Femur (tissue), 1 donor: ENCODE measurements at regions not wholly inside any gene's neighbourhood (a gene's known extent, or its start where the extent isn't known, plus 50 kb on each side); places are given as distances from the start of the nearest gene placed in this dataset.
"Not testable (repeated sequence)": the region's sequence is repeated elsewhere in the genome, so short reads cannot be mapped to it uniquely, and the experiment has no call there.

ENCODE experiments used
- DNase-seq: peaks from one replicate; pipeline ENCODE4 v3.0.0-alpha.2; 2017

GRCh38 chr9:6160579-6160978 lies 55.0 kb upstream of the IL33 start:
- no peak for DNase-seq

- no peak for DNase-seq
These were observed 62.2 kb upstream of the IL33 start for GRCh38 chr9:6153425-6153824.

DNA sequence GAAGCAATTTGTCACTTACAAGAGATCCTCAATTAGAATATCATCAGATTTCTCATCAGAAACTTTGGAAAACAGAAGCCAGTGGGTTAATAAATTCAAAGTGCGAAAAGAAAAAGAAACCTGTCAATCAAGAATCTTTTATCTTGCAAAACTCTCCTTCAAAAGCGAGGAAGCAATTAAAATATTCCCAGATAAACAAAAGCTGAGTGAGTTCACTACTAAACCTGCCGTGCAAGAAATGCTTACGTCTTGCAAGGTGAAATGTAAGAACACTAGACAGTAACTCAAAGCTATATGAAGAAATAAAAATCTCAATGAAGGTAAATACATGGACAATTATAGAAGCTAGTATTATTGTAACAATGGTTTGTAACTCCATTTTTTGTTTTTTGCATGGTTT lies 62.8 kb upstream of the IL33 start:
- no peak for DNase-seq

DNA sequence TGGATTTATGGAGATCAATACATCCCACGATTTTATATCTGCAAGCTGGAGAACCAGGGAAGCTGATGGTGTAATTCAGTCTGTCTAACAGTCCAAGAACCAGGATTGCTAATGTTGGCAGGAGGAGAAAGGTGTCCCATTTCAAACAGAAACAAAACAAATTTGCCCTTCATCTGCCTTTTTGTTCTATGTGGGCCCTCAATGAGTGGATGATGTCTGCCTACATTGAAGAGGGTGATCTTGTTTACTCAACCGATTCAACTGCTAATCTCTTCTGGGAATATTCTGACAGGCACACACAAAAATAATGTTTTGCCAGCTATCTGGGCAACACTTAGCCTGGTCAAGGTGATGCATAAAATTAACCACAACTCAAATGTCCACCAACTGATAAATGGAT lies 65.1 kb upstream of the IL33 start:
- no peak for DNase-seq

GRCh38 chr9:6149315-6149714 lies 66.3 kb upstream of the IL33 start:
- no peak for DNase-seq

DNA sequence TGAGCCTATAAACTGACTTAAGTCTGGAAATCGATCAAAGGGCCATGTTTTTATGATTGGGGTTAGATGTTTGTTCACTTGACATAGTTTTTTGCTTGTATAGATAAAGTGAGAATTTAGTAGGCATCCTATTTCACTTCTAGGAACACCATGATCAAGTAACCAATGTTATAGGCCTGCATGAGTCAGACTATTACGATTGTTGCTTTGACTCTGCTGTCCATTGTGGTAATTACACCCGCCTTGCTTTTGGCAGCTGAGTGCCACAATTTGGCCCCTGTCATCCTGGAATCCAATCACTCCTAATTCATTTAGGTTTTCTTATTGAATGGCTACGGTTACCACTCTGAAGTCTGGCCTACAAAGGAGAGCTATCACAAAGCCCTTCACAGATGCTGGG lies 67.8 kb upstream of the IL33 start:
- no peak for DNase-seq

GRCh38 chr9:6144947-6145346 lies 70.7 kb upstream of the IL33 start:
- no peak for DNase-seq

DNA sequence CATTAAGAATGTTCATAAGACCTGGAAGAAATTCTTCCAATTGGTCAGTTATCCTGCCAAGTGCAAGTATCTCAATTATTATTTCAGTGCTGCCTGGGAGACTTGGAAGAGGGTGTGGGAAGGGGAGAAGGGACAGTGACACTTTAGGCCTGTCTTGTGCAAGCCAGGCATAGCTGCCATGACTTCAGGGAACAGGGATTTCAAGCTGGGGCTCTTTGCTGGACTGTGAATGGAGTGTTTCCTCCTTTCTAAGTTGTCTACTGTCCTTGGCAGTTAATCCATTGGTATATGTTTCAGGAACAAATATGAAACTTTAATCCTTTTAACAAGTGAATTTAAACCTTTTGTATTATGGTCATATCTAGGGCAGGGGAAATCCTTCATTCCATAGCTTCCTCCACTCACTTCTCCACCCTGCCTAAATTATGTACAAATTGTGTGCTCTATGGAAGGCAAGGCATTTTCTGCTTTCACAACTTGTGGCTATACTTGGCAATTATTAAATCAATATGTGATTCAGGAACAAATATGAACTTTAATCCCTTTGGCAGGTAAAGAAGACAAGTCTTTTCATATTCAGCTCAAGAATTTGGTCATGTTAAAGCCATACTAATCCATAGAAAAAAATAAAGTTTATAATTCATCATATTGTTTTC lies 72.7 kb upstream of the IL33 start:
- no peak for DNase-seq

DNA sequence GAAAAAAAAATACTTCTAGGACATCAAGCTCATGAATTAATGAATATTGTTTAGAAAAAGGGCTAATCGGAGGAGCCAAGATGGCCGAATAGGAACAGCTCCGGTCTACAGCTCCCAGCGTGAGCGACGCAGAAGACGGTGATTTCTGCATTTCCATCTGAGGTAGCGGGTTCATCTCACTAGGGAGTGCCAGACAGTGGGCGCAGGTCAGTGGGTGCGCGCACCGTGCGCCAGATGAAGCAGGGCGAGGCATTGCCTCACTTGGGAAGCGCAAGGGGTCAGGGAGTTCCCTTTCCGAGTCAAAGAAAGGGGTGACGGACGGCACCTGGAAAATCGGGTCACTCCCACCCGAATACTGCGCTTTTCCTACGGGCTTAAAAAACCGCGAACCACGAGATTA lies 79.8 kb upstream of the IL33 start:
- DNase-seq = not testable (repeated sequence)

- no peak for DNase-seq
These were observed 80.9 kb upstream of the IL33 start for GRCh38 chr9:6134661-6135180.

GRCh38 chr9:6133346-6134063 lies 82.1 kb upstream of the IL33 start:
- no peak for DNase-seq

DNA sequence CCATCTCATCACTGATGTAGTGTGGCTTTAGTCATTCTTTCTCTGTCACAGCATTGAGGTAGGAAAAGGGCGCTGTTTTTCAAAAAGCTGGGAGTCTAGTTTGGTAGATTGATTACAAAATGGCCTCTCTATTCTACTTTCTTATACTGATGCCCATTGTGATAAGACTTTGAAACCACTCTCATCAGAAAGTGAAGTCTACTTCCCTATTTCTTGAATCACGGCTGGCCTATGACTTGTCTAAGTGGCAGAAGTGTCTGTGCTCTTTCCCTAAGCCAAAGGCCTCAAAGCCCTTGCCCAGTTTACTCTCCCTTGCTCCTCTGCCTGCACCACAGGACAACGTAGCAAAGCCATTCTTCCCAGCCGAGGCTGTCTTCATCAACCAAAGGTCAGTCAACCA lies 83.0 kb upstream of the IL33 start:
- no peak for DNase-seq

DNA sequence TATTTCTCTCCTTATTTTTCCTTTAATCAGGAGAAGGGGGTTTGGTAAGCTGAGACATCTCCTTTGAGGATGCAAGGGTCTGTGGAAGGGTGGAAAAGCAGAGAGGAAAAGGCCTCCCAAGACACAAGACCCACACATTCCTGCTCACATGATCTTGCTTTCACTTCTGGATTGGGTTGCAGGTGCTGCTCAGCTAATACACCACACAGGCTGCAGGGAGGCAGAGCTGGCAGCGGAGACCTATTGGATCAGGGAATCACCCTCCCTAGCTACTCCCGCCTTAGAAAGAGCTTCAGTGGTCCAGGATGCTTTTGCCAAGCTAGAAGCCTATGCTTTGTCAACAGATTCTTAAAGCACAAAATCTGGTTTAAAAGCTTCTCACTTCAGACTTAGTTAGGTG lies 87.6 kb upstream of the IL33 start:
- no peak for DNase-seq

GRCh38 chr9:6126377-6126776 lies 89.2 kb upstream of the IL33 start:
- DNase-seq = no peak

DNA sequence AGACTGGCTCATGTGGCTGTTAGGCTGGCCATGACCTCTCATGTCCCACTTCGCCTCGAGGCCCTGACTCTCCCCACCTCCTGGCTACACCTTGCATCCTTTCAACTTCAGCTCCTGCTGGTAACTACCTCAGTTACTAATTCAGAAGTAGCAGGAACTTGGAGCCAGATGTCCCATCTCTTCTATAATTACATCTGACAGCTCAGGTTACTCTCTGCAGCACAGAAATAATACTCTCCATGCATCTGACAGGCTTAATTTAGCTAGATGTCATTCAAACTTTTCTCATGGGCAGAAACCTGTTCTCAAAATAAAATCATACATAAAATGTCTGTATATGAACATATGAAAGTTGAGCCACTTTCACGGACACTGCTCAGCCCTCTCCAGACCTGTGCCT lies 92.2 kb upstream of the IL33 start:
- DNase-seq = no peak

DNA sequence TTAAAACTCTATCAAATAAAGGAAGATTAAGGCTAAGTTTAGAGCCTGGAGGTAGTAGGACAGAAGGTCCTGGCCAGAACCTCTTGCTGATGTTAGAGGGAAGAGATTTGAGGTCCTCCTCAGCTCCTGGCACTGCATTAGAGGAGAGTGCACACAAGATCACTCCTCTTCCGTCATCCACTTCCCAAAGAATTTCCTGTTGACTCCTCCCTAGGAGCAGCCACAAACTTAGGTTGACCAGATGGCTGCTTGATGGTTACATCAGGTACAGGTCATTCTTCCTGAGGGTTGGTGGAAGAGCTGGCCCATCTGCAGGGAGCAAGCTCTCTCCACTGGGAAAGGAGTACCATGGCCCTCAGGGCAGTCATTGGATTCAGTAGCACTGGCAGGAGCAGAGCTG lies 93.9 kb upstream of the IL33 start:
- DNase-seq = no peak

GRCh38 chr9:6114424-6114823 lies 99.0 kb upstream of the RANBP6 start:
- no peak for DNase-seq

GRCh38 chr9:6113819-6114218 lies 98.4 kb upstream of the RANBP6 start:
- DNase-seq = no peak

DNA sequence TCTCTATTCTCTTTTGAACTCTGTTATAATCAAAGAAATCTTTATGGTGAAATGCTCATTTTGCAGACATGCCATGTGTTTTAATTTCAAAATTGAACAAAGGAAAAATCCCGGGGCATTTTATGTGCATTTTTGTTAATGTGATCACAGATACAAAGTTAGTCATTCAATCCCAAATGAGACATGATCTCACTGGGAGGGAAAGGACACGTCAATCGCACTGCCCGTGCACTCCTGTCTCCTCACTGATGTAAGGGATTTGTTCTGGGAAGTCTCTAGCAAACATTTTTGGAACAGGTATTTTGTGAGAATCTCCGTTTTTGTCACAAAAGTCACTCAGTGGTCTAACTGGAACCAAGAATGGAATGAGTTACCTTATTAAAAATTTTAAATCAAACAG lies 97.9 kb upstream of the RANBP6 start:
- DNase-seq = no peak

GRCh38 chr9:6109986-6110385 lies 94.6 kb upstream of the RANBP6 start:
- DNase-seq = no peak

DNA sequence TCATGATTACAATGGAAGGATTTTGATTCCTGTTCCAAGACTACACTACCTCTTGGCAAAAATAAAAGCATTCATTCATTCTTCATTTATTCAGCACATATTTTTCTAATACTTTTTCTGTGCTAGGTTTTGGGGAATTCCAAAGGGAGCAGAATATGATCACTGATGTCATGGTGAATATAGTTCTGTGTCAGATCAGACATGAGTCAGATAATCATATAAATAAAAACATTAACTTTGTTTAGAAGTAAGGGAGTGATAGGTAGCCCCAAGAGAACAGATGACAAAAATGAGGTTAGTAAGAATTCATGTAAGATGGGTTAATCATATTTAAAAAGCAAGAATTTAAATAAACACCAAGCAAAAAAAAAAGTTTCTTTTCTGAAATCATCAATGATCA lies 94.1 kb upstream of the RANBP6 start:
- no peak for DNase-seq

DNA sequence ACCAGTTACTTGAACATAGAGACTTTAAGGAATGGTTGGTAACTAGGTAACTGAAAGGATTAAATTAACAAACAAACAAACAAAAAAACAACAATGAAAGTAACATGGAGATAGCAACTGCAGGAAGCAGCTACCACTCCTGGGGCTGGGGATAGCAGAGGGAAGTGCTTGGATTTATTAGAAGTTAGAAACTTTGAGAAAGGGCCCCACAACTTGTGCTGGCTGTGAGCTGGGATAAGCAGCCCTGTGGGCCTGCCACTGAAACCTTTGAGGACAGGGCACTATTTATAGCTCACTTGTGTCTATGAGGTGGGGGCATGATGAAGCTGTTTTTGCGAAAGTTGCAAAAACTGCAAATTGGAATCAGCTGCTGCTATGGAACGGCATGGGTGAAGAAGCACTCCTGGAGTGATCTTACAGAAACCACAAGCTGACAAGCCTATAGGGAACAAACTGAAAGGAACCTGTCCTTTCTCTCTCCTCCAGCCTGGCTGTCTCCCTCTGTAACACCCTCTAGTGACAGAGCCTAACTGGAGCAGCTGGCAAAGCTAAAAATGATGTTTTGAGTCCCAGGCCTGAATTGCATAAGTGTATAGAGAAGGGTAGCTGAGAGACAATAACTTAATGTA lies 91.4 kb upstream of the RANBP6 start:
- no peak for DNase-seq

DNA sequence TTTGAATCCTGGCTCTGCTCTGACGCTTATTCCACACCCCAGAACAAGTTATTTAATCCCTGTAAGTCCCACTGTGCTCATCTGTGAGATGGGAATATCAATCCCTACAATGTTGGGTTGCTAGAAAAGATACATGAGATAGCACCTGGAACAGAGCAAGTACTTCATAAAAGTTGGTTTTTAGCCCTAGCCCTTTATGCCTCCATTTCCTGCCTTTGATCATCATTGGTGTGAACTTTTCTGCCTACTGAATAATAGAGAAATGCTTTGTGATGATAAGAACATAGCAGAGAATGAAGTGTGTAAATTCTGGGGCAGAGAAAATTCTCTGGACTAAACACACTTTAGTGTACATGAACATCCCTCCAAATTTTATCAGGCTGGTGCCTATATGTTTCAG lies 90.3 kb upstream of the RANBP6 start:
- no peak for DNase-seq

DNA sequence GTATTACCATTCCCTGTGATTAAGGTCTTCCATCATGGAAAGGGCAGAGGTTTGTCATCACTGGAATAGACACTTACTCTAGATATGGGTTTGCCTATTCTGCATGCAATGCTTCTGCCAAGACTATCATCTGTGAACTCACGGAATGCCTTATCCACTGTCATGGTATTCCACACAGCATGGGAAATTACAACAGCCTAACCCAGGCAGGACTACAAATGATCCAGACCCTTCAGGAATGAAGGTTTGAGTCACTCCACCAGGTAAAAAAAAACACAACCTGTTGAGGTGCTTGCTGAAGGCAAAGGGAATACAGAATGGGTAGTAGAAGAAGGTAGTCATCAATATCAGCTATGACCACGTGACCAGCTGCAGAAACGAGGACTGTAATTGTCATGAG lies 89.0 kb upstream of the RANBP6 start:
- not testable (repeated sequence) for DNase-seq
